ENCODE measurements at regions not wholly inside any gene's neighbourhood (a gene's known extent, or its start where the extent isn't known, plus 50 kb on each side); places are given as distances from the start of the nearest gene placed in this dataset.

DNA sequence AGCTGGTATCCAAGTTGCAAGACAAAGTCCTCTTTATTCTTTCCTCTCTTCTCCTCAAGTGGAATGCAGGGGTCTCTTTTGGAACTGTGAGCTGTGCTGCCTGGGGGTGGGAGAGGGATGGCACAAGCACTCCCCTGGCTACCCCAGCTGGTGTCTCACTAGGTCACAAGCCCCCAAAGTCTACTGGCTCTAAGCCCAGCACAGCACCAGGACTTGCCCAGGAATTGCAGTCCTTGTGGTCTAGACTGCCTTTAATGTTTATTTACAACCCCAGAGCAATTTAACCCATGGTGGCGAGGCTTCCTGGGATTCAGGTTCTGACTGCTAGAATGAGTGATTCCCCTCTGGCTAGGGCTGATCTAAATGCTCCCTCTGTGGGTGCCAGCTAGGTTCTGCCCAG lies 199.0 kb upstream of the STK17B start:
- TF ChIP-seq, protein P1, sequence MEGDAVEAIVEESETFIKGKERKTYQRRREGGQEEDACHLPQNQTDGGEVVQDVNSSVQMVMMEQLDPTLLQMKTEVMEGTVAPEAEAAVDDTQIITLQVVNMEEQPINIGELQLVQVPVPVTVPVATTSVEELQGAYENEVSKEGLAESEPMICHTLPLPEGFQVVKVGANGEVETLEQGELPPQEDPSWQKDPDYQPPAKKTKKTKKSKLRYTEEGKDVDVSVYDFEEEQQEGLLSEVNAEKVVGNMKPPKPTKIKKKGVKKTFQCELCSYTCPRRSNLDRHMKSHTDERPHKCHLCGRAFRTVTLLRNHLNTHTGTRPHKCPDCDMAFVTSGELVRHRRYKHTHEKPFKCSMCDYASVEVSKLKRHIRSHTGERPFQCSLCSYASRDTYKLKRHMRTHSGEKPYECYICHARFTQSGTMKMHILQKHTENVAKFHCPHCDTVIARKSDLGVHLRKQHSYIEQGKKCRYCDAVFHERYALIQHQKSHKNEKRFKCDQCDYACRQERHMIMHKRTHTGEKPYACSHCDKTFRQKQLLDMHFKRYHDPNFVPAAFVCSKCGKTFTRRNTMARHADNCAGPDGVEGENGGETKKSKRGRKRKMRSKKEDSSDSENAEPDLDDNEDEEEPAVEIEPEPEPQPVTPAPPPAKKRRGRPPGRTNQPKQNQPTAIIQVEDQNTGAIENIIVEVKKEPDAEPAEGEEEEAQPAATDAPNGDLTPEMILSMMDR (IDR thresholded peaks at IDR 0.05), result no peak
- no peak for TF ChIP-seq POLR2A (IDR thresholded peaks at IDR 0.05)

All from thyroid gland (tissue), 4 donors.